ENCODE measurements at regions not wholly inside any gene's neighbourhood (a gene's known extent, or its start where the extent isn't known, plus 50 kb on each side); places are given as distances from the start of the nearest gene placed in this dataset.
"Not testable (repeated sequence)": the region's sequence is repeated elsewhere in the genome, so short reads cannot be mapped to it uniquely, and the experiment has no call there.

DNA sequence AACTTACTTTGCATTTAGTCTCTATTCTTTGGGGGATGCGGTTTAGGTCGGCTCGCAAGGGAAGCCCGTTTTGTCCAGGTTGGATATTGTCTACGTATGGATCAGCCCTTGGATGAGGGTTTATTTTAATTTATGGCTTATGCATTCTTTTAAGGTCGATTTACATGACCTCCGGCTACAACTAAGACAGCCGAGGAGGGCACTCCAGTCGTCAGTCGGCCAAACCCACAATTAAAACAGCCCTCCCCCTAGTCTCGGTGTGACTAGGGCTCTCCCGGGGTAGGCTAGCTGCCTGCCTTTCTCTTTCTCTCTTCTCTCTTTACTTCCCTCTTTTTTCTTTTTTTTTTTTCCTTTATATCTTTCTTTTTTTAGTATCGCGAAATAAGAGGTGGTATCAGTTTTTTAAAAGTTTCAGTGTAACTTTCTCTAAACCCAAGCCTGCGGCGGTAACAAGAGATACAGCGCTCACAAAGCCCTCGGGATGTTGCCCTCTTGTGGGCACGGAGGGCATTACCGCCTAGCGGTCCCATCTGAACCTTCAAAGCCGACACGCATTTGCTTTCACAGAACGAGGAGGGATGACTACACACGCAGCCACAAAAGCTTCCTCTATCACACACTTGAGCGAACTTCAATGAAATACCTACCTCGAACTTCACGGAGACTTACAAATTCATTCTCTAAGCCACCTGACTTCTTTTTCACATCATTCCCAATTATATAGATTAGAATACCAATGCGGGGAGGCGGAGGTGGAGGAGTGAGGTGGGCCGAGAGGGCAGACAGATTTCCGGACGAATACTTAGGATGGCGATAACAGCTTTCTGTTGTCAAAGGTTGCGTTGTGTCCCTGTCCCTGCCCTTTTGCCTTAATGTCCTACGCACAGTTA is 132.3 kb upstream of the C11orf58 start:
- peak; percentile 79 for DNase-seq

DNA sequence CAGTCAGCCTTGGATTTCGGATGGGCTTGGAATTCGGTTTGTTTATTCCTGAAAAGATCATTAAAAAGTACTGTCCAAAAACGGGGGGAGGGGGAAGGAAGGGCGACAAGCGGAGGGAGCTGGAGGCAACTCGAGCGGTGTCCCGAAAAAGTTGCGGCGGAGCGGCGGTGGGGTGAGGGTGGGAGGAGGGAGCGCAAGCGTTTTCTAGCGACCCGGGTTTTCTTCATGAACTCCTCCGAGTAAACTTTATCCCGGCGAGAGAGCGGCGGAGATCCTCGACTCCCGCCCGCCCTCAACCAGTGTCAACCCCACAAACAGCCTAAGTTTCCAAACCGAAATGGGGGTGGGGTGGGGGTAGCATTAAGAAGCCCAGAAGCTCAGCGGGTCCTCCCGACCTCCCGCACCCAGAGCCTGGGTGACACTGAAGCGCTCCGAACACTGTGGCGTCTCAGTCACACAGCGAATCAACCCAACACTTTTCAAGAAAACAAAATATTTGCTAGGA is 133.0 kb upstream of the C11orf58 start:
- DNase-seq: no peak

DNA sequence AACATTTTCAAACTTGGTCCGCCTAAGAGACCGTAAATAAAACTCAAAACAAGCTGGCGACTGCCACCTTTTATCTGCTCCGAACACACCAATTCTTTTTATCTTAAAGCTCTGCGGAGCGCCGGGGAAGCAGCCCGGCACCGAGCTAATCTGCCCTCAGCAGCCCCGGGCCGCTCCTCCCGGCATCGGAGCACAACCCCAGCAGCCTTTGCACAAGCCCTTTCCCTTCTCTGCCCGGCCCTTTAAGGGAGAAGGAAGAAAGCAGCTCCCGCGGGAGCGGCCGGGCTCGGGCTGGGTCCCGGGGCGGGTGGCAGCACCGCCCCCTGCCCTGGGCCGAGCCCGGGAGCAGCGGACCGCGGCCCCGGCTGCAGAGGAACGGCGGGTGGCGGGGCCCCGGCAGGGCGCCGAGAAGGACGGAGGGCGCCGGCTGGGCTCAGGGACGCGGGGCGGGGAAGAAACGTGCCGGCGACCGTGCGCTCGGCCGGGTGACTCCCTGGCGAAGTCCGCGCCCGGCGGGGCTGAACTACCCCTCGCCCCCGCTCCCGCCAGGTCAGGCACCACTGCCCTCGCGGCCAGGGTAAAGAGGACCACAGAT is 133.6 kb upstream of the C11orf58 start:
- no peak for DNase-seq

DNA sequence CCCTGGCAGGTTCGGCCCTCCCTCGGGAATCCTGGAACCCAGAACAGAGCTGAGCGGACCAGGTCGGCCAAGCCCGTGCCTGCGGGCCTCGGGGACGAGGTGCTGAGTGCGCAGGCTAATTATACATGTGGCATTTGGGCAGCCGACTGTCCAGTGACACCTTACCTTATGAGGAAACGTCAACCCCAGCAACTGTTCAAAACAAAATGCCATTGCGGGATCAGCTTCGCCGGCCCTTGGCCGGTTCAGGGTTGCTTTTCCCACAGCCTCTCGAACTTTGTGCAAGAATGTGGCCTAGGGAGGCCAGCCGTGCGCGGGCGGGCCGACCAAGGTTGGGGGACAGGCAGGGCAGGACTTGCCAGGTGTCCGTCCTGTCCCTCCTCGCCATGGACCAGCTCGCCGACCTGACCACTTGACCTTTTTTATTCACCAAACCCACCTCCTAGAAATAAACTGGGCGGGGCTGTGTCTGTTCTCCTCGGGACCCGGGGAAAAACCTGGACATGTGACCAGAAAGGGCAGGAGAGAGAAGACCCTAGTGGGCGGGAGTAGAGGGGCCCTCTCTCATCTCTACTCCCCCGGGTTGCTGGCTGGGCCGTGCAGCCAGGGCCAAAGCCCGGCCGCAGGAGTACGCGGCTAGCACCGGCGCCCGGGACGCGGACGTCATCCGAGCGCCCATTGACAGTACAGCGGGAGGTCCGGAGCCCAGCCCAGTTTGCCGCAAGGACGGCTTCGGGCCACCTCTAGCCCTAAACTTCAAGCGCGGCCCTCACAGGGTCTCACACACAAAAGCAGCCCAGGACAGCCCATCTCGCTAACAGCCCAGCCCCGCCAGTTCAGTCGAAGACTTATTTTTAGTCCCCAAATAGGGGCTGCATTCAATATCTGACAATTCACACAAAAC is 134.3 kb upstream of the C11orf58 start:
- no peak for DNase-seq

DNA sequence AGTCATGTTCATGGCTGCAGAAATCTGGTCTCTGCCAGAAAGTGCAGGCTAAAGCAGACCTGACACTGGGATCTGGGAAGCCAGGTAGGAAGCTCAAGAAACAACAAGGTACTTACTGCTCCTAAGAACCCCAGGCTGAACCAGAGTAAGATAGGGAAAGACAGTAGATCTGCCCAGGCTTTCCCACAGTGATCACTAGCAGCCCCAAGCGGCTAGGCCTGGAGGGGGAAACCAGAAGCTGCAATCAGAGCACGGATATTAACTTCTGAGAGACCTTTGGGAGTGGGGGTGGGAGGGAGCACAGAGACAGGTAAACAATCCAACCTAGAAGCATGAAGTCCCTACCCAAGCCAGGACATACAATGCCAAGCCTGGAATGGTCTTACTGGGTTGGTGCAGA is 135.2 kb upstream of the C11orf58 start:
- no peak for DNase-seq

DNA sequence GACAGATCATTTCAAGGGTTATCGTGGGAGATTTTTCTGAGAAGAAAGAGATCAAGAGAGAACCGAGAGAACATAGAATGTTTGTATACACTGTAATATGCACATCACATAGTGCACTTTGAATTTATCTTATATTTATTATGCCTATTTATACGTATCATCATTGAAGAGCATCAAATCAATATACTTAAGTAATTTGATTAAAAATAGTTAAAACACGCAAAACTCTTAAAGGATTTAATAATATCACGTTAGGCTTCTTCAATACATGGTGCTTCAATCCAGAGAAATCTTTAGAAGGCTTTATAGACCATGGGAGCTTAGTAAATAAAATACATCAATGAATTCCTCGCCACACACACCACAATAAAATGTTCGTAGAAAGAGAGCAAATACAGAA is 139.5 kb upstream of the C11orf58 start:
- no peak for DNase-seq

DNA sequence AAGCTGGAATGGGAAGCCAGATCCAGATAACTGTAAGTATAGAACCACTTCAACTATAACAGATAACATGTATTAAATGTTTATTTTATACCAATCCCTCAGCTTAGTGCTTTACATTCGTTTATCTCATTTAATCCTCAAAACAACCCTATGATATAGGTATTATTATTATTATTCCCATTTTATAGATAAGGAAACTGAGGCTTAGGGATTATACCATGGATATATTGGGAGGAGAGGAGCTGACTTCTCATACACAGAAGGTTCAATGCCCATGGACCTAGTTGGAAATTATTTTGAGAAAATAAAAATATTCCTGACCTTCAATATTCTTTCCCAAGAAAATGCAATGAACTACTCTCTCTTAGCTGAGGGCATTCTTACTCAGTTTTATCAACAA is 140.4 kb upstream of the C11orf58 start:
- no peak for DNase-seq

DNA sequence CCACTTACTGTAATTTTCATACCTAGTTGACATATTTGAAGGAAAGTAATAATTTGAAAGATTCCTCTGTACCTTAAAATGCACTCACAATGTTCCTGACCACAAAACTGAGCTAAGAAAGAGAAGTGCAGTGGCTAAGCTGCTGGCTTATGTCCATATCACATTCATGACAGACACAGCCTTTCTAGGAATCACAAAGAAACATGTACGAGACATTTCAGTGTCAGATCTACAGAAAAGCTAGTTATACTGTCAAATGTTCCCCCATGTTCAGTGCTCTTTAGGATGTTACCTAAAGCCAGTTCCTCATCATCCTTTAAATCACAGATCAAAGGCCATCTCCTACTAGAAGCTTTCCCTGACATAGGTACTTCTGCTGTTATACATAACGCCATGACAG is 142.2 kb upstream of the C11orf58 start:
- no peak for DNase-seq

DNA sequence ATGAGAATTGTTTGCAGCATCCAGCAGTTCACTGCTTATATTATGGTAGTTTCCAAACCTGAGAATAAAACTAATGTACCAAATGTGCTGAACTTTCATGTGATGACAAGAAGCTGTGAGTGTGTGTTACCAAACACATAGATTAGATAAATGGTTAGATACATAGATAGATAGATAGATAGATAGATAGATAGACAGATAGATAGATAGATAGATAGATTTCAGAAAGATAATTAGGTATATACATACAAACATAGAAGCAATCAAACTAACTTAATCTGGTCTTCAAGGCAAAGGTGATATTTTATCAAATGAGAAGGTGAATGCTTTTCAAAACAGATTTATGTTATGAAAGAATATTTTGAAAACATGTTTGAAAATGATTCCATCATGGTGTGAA is 147.3 kb upstream of the C11orf58 start:
- no peak for DNase-seq

DNA sequence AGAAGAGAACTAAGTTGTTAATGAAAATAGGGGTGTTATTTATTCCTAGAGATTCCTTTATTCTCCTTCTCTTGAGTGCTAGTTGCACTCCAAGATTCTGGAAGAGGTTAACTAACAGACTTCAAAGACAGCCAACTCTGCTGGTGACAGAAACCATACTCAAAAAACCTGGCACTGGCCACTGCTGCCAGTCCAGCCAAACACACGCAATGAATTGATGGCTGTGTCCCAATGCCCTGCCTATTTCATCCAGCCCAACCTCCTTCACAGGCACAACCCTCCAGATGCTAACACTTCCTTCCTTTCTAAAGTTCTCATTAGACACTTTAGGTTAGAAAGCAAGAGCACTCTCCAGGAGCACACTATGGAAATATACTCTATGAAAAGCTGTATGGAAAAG is 150.8 kb upstream of the C11orf58 start:
- DNase-seq: no peak

DNA sequence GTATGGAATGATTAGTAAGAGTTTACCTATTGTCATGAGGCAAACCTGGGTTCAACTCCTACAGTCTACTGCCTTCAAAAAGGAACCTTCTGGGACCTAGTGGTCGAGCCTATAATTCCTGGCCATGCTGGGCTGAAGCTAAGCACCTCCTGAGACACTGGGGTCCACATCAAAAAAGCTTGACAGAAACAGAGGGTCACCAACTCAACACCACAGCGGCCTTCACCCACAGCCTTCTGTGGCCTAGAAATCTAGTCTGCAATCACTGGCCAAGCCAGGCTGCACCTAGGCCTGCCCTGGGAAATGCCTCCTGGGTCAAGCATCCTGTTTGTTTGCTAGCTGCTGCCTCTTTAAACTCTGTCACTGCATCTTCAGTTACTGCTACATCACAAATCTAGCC is 153.9 kb upstream of the C11orf58 start:
- no peak for DNase-seq

DNA sequence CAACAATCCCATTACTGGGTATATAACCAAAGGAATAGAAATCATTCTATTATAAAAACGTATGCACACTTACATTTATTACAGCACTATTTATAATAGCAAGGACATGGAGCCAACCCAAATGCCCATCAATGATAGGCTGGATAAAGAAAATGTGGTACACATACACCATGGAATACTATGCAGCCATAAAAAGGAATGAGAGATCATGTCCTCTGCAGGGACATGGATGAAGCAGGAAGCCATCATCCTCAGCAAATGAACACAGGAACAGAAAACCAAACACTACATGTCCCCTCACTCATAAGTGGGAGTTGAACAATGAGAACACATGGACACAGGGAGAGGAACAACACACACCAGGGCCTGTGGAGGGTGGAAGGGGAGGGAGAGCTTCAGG is 157.4 kb upstream of the C11orf58 start:
- DNase-seq: not testable (repeated sequence)

DNA sequence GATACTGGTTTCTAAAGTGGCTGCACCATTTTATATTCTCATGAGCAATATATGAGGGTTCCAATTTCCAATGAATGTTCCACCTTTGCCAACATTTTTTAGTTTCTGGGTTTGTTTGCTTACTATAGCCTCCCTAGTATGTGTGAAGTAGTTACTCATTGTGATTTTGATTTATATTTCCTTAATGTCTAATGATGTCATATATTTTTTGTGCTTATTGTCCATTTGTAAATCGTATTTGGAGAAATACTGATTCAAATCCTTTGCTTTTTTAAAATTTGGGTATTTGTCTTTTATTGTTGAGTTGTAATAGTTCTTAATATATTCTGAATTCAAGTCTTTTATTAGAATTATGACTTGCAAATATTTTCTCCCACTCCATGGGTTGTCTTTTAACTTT is 161.0 kb upstream of the C11orf58 start:
- DNase-seq: no peak

DNA sequence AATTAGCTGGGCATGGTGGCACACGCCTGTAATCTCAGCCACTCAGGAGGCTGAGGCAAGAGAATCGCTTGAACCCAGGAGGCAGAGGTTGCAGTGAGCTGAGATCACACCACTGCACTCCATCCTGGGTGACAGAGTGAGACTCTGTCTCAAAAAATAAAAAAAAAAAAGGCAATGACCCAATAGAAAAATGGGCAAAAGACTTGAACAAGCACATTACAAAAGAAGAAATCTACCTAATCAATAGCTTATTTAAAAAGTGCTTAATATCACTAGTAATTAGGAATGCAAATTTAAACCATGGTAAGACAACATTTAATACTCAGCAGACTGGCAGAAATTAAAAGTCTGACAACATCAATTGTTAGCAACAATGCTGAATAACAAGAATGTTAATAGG is 163.6 kb upstream of the C11orf58 start:
- not testable (repeated sequence) for DNase-seq

DNA sequence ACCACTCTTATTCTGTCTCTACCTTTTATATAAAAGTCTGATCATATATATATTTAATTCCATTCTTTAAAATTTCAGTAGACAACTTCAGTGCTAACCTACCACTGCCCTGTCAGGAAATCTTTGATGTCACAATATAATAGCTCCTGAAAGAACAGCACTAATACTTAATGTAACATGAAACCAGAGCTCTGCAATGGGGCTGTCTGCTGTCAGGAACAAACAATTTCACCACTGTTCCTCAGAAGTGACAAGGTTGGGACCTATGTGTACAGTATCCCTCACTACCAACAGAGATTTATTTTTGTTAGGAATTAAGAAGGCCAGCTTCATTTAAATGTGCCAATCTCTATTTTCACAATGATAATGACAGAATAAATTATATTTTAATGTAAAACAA is 165.5 kb upstream of the C11orf58 start:
- DNase-seq: no peak

DNA sequence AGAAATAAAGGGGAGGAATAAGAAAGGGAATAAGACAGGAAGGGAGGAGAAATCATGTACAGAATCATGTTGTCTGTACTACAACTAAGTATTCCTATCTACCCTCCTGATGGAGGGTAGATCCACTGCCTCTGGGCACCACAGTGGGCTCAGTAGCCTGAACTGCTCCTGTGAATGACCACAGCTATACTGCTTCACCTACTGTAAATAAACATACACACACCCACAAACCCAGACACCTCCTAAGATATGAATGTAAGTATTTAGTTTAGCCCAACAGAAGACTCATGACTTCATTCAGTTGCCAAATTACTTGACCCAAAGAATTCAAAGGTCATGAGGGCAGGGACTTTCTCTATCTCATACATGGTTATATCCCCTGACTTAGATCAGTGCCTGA is 177.3 kb upstream of the C11orf58 start:
- DNase-seq: no peak

DNA sequence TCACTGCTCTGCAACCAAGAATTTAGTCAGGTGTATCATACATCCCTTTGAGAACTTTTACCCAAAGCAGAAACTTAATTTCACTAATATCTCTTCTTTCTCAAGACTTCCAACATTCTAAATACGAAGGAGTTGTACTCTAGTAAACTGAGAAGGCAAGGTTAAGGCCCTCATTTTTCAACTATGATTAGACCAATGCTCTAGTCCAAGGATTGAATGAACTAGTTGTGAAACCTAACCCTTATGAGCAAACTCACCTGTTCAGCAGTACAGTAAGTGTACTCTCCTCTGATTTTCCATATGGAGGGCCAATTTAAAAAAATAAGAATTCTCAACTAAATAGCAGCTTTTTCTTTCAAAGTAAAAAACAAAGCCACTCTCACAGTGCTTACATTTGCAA is 180.0 kb upstream of the C11orf58 start:
- no peak for DNase-seq

DNA sequence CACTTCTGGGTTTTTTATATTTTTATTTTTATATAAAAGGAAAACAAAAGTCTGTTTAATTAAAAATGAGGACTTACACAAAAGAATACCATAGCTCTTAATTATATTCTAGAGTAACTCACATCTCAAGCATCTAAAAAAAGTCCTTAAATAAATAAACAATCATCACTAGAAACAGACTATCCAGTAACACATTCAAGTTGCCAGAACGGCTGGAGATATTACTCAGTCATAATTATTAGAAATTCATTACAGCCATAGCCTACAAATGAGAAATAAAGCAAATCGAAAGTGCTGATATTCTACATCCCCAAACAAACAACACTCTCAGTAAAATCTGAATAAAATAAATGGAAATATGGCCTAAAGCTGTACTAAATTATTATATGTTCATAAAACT is 182.5 kb upstream of the C11orf58 start:
- DNase-seq: no peak

DNA sequence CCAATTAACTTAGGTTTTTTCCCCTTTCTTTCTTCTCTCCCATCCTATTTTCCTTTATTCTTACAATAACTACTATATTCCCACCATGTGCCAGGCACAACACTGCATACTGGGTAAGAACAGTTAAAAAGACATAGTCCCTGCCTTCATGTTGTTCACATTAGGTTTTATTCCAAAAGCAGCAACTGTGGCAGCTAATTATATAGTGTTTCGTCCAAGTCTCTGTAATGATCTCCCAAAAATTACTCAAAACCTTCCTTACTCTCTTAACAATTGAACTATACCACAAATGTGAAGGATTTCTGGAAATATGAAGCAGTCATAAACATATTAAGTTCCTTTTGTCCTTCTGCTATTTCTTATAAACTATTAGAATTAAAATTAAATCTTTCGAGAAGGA is 184.1 kb upstream of the C11orf58 start:
- DNase-seq: no peak

DNA sequence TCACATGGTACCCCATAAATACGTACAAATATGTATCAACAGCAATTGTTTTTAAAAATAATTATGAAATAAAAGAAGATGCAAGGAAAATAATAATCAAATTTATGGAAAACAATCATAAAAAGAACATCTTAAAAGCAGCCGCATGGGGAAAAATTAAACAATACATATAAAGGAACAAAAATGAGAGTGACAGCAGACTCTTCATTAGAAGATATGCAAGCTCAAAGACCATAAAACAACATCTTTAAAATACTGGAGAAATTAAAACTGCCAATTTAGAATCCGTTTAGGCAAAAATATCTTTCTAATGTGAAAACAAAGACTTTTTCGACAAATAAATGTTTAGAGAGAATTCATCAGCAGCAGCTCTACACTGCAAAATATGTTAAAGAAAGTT is 190.6 kb upstream of the C11orf58 start:
- DNase-seq: no peak

DNA sequence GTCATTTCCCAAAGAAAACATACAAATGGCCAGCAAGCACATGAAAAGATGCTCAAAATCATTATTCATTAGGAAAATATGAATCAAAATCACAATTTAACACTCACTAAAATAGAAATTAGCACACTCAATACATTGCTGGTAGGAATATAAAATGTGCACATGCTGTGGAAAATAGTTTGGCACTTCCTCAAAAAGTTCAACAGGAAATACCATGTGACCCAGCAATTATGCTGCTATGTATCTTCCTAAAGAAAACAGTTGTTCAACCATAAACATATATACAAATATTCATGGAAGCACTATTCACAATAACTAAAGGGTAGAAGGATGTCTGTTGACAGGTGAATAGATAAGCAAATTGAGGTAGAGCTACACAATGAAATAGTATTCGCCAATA is 187.3 kb upstream of the SOX6 start:
- no peak for DNase-seq

DNA sequence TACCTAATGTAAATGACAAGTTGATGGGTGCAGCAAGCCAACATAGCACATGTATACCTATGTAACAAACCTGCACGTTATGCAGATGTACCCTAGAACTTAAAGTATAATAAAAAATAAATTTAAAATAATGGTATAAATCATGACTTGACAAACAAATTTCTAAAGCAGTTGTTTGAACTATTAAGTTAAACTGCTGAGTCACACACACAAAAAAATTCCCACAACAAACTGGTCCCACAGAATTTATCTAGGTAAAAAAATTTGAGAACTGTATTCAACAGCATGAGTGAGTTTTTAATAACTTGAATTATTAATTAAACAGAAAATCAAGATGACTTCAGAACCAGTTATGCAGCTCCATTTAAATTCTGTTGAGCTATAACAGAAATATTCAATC is 186.0 kb upstream of the SOX6 start:
- DNase-seq: no peak

DNA sequence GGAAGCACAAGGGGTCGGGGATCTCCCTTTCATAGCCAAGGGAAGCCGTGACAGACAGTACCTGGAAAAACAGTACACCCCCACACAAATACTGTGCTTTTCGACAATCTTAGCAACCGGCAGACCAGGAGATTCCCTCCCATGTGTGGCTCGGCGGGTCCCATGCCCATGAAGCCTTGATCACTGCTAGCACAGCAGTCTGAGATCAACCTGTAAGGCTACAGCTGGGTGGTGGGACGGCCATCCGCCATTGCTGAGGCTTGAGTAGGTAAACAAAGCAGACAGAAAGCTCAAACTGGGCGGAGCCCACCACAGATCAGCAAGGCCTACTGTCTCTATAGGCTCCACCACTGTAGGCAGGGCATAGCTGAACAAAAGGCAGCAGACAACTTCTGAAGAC is 180.2 kb upstream of the SOX6 start:
- no peak for DNase-seq

DNA sequence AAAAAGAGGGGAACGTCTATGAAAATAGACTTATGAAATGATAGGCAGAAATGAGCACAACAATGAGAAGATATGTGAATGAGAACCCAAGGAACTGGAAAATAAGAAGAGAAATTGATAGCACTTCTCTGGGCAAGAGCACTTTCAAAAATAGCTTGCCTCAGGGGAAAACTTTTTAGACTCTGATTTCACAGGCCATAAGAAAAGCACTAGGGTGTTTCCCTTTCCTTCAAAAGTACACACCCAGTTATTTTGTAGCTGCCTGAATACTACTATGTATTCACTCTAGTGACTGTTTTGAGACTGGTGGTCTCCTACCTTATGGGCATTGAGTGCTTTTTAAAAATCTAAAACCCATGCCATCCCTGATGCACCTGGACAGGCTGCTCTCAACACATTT is 172.3 kb upstream of the SOX6 start:
- DNase-seq: no peak

Measured in CD4-positive, alpha-beta T cell treated with Interleukin-17A for 4 hours (primary cell).